ENCODE measurements at regions not wholly inside any gene's neighbourhood (a gene's known extent, or its start where the extent isn't known, plus 50 kb on each side); places are given as distances from the start of the nearest gene placed in this dataset.

DNA sequence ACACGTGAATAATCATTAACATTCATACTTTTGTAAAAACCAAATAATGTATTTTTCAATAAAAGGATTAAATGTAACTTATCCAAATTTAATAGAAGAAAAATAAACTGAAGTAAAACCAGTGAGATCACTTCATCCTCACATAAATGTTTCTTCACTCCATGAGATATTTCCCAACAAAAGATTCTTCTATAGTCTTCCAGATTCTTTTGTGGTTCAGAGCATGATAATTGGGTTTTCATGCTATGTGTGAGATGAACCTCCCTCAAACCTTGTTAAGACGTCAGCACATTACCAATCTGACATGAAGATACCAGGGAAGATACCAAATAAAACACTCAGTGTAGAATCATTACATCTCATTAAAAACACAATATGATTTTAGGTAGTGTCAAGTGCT is 62.9 kb upstream of the OXGR1 start:
- ATAC-seq = no peak
- intact Hi-C loops (cut with DNase I) = no loop called here

GRCh38 chr13:97058391-97058790 is 64.1 kb upstream of the OXGR1 start:
- peak; percentile 63 for ATAC-seq
- DNase-seq (ENCODE audit: low spot score) = no peak
- intact Hi-C loops (cut with DNase I) = no loop called here

More for the DNA sequence above, 62.9 kb upstream of the OXGR1 start:
- no peak for DNase-seq (ENCODE audit: low spot score)

- ATAC-seq (peak; percentile 73), DNase-seq (ENCODE audit: low spot score) (no peak)
- intact Hi-C loops (cut with DNase I) = no loop called here
Measured at GRCh38 chr13:97058926-97059325, 64.7 kb upstream of the OXGR1 start.

- no peak for DNase-seq (ENCODE audit: low spot score)
- intact Hi-C loops (cut with DNase I) = no loop called here
- ATAC-seq = no peak
Measured at GRCh38 chr13:97067017-97067895, 73.0 kb upstream of the OXGR1 start.

- no peak for ATAC-seq
- no peak for DNase-seq (ENCODE audit: low spot score)
- intact Hi-C loops (cut with DNase I) = no loop called here
Measured at GRCh38 chr13:97068151-97068550, 73.9 kb upstream of the OXGR1 start.

GRCh38 chr13:97069050-97069815 is 75.0 kb upstream of the OXGR1 start:
- DNase-seq (ENCODE audit: low spot score) = no peak
- intact Hi-C loops (cut with DNase I) = no loop called here
- no peak for ATAC-seq

DNA sequence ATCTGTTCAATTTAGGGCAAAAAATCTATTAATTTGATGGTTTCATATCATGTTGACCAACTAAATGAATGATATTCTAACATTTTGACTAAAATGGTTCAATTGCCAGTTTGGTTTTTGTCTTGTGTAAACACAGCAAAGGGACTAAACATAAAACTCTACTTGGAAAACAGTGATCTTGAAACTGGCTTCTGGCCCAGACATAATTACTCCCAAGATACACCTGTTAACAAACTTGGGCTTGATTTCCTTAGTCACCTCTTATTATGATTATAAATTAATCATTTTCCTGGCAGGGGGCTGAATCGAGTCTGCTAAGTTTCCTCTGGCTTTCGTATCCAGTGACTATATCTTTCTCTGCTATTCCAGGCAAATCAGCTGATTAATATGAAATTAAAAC is 78.0 kb upstream of the OXGR1 start:
- DNase-seq (ENCODE audit: low spot score) = no peak
- ATAC-seq = no peak
- intact Hi-C loops (cut with DNase I) = no loop called here

GRCh38 chr13:97074618-97075017 is 80.3 kb upstream of the OXGR1 start:
- ATAC-seq (no peak), DNase-seq (ENCODE audit: low spot score) (no peak)
- intact Hi-C loops (cut with DNase I) = no loop called here

DNA sequence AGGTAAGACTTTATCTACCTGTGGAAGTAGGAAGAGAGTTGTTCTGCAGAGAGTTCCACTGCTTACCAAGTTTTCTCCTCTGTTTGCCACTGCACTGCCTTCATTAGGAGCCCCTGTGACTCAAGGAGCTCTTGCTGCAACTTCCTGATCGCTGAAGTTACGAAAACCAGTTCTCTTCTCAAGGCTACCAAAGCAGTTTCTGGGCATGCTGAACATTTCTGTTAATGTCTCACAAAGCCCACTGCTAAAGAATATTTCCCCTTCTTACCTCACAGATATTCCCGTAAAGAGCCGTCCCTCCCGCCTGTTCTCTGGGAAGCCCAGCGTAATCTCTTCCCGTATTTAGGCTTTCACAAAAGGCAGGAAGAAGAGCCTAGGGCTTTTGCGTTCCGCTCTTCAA is 82.6 kb upstream of the OXGR1 start:
- intact Hi-C loops (cut with DNase I) = no loop called here
- peak; percentile 62 for ATAC-seq

GRCh38 chr13:97077341-97077740 is 83.1 kb upstream of the OXGR1 start:
- no peak for ATAC-seq
- intact Hi-C loops (cut with DNase I) = no loop called here
- no peak for DNase-seq (ENCODE audit: low spot score)

More for the DNA sequence above, 82.6 kb upstream of the OXGR1 start:
- no peak for DNase-seq (ENCODE audit: low spot score)

- ATAC-seq (no peak), DNase-seq (ENCODE audit: low spot score) (no peak)
- intact Hi-C loops (cut with DNase I) = no loop called here
Measured at GRCh38 chr13:97079726-97080125, 85.5 kb upstream of the OXGR1 start.

- DNase-seq (ENCODE audit: low spot score) (no peak), ATAC-seq (no peak)
- intact Hi-C loops (cut with DNase I) = no loop called here
Measured at GRCh38 chr13:97082461-97083207, 88.4 kb upstream of the OXGR1 start.

- DNase-seq (ENCODE audit: low spot score) (no peak), ATAC-seq (no peak)
- intact Hi-C loops (cut with DNase I) = no loop called here
Measured at GRCh38 chr13:97091196-97091595, 96.9 kb upstream of the OXGR1 start.

DNA sequence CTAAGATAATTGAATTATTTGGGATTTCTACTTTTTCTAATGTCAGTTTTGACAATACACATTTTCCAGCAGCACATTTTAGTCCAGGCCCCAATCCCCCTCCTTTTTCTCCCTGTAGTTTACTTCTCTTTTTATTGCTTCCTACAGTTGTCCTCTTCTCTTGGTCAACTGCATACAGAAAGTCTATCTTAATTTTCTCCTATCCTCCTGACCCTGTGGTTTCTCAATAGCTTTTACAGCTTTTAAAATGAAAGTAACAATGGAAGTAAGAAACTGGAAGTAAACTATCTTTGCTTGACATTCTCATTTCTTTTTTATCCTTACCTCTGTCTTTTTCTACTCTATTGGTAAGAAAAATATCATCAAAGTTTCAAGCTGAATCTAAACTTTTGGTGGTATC is 106.5 kb upstream of the OXGR1 start:
- no peak for ATAC-seq
- DNase-seq (ENCODE audit: low spot score) = no peak
- intact Hi-C loops (cut with DNase I) = no loop called here

GRCh38 chr13:97101912-97102708 is 107.8 kb upstream of the OXGR1 start:
- no peak for DNase-seq (ENCODE audit: low spot score)
- ATAC-seq = no peak
- intact Hi-C loops (cut with DNase I) = no loop called here

DNA sequence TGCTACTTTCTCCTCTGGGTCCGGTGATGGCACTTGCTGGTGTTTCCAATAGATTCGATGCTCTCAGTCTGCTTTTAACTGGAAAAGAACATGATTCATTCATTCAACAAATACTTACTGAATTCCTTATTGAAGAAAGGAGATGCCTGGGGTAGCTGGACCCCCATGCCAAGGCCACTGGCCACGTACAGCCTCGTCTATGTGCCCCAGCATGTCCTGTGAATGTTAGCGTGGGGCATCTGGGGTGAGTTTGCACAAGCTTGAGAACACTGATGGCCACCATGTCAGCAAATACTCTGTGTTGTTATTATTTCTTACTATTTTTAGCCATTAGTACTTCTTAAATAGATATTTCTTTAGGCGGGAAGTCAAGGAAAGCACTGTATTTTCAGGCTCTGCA is 112.0 kb upstream of the OXGR1 start:
- ATAC-seq (no peak), DNase-seq (ENCODE audit: low spot score) (no peak)
- intact Hi-C loops (cut with DNase I) = no loop called here

GRCh38 chr13:97107815-97108529 is 113.7 kb upstream of the OXGR1 start:
- DNase-seq (ENCODE audit: low spot score) = no peak
- intact Hi-C loops (cut with DNase I) = no loop called here

DNA sequence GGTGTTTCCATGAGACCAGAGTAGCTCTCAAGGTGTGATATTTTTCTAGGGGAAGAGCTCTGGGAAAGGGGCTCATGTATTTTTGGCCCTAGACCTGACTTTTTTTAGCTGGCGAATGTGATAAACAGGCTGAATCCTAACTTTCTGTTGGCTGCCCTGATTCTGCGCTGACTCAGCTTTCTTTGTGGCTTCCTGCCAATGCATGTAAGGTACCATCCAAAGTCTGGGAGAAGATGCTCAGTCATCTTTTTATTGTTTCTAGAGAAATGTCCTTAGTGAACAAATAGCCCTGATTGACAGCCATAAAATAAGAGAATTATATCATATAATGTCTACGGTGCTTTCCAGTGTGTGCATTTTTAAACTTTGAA is 113.6 kb upstream of the MBNL2 start:
- ATAC-seq (no peak), DNase-seq (ENCODE audit: low spot score) (no peak)
- intact Hi-C loops (cut with DNase I) = no loop called here

More at GRCh38 chr13:97107815-97108529, 113.7 kb upstream of the OXGR1 start:
- no peak for ATAC-seq

All from sciatic nerve (tissue), 2 donors.